ENCODE measurements at regions not wholly inside any gene's neighbourhood (a gene's known extent, or its start where the extent isn't known, plus 50 kb on each side); places are given as distances from the start of the nearest gene placed in this dataset.
"Not testable (repeated sequence)": the region's sequence is repeated elsewhere in the genome, so short reads cannot be mapped to it uniquely, and the experiment has no call there.

DNA sequence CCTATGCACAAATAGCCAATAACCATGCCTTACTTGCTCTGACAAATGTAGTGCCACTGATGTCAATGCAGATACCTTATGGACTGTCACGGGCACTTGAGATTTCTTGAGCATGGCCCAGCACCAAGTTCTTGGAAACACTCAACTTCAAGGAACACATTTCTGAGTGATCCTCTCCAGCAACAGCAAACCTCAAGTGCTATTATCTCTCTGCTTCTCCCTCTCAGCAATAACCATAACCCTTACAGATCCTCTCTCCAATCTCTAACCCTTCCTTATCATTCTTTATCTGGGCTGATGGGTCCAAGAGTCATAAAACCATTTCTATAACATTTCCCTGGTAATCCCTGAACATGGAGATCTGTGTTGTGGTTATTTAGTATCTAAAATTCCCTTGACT is 266.9 kb upstream of the STXBP5 start:
- DNase-seq (ENCODE audit: low read depth), result no peak

DNA sequence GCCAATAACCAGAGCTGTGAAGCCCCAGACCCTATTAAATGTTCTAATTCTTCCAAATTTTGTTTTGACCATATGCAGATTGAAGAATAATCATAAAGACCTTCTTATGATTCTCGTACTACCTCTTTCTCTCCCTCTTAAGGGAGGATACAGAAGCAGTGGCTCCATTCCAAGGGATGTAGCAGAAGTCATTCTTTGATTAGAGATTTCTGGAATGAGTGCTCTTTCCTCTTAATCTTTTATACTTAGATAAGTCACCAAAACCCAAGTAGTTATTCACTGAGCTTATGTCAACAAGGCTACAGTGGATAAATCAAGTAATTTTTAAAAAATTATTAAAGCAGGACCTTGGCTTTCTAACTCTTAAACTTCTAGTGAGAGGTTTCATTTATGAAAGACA is 266.0 kb upstream of the STXBP5 start:
- no peak for DNase-seq (ENCODE audit: low read depth)

DNA sequence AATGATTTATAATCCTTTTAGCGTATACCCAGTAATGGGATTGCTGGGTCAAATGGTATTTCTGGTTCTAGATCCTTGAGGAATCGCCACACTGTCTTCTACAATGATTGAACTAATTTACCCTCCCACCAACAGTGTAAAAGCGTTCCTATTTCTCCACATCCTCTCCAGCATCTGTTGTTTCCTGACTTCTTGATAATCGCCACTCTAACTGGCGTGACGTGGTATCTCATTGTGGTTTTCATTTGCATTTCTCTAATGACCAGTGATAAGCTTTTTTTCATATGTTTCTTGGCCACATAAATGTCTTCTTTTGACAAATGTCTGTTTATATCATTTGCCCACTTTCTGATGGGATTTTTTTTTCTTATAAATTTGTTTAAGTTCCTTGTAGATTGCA is 264.8 kb upstream of the STXBP5 start:
- not testable (repeated sequence) for DNase-seq (ENCODE audit: low read depth)

DNA sequence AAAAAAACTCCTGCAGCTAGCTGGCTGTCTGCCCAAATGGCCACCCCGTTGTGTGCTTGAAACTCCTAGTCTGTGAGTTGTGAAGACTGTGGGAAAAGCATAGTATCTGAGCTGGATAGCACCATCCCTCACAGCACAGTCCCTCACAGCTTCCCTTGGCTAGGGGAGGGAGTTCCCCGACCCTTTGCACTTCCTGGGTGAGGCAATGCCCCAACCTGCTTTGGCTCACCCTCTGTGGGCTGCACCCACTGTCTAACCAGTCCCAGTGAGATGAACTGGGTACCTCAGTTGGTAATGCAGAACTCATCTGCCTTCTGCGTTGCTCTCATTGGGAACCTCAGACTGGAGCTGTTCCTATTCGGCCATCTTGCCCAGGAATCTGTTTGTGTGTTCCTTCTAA is 260.6 kb upstream of the STXBP5 start:
- no peak for DNase-seq (ENCODE audit: low read depth)

DNA sequence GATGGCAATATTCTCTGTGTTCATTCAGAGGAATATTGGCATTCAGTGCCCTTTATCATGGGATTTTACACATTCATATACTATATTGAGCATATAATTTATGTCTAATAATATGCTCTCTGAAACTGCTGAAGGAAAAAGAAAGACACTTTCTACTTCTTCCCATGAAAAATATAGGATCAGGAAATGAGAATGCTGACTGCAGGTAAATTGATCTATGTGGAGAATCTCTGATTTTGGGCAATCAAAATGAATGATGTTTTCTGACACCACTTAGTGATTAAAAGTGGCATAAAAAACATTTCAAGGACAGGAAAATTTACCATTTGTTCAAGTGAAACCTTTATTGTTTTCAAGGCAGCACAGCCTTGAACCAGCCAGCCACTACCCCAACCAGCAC is 260.1 kb upstream of the STXBP5 start:
- no peak for DNase-seq (ENCODE audit: low read depth)

DNA sequence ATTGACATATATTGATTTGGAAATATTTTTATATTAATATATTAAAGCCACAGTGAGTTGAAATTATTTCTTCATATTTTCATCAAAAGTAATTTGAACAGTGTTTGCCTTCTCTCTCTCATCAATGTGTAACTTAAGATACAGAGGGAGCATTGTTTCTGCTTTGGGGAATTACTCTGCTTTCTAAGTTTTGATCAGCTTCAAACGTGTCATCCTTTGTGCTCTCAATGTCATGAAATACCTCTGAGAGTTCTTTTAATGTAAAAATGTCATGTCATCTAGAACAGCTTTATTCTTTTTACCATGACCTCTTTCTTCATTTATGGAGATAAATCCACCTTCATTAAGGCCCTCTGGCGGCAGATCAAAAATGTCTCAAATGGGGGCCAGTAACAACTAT is 259.4 kb upstream of the STXBP5 start:
- no peak for DNase-seq (ENCODE audit: low read depth)

DNA sequence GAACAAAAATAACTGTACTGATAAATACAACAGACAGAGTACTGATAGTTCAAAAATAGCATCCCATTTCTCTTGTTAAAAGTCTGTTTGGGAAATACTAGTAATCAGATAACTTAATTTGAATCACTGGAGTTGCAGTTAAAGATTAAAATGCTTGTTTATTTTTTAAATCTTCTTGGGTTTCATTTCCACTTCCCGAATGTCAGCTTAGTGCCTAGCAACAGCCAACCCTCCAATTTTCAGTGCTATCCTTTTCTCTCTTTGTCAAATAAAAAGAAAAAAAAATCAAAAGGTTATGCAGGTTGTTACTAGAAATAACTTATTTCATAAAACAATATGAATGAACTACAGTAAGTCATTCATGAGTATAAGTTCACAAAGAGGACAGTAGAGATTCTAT is 257.7 kb upstream of the STXBP5 start:
- DNase-seq (ENCODE audit: low read depth), result peak; percentile 30

DNA sequence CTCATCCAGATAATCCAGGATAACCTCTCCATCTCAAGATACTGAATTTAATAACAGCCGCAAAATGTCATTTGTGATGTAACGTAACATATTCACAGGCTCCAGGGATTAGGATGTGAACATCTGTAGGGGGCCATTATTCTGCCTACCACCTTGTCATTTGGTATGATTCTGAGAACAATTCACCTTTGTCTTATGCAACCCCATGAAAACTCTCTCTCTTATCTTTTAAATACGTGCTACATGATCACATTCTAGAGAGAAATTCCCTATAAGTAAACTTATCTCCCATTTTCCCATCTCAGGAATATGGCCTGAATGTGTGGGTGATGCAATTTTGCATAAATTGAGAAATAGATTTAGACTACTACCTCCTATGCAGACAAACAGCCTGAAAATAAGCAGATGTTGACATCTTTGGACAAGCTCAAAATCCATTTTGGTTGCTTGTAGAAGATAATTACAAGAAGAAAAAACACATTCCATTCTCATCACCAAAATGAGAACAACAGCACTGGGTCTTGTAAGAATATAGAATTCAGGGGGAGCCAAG is 255.4 kb upstream of the STXBP5 start:
- DNase-seq (ENCODE audit: low read depth), result no peak

DNA sequence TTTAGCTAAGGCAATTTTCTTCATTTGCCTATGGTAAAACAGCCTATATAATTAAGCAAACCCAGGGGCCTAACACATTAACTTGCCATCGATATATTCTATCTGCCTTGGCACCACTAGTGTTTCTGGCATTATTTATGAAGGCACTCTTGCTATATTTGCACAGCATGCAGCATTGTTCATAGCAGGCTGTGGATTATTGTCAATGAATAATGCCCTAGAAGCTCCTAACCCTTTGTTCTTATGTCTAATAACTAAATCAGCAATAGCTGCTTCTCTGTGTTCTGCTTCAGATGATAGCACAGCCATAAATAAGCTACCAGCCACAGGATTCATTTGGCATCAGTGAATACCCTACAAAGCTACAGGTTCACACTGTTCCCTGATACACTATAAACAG is 254.8 kb upstream of the STXBP5 start:
- DNase-seq (ENCODE audit: low read depth), result no peak

DNA sequence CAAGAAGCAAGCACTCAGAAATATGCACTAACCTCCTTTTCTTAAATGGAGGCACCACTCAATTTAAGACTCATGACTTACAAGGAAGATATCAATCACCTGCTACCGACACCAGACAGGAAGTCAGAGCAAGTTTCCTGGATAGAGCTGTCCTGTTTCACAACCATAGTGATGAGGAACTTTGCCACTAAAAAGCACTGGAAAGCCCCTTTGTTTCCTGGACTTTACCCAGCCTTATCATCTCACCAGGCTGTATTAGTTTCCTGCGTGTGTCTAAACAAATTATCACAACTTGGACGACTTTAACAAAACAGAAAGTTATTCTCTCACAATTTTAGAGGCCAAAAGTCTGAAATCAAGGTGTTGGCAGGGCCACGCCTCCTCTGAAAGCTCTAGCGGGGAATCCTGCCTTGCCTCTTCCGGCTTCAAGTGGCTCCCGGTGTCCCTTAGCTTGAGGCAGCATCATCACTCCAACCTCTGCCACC is 253.8 kb upstream of the STXBP5 start:
- DNase-seq (ENCODE audit: low read depth), result no peak

DNA sequence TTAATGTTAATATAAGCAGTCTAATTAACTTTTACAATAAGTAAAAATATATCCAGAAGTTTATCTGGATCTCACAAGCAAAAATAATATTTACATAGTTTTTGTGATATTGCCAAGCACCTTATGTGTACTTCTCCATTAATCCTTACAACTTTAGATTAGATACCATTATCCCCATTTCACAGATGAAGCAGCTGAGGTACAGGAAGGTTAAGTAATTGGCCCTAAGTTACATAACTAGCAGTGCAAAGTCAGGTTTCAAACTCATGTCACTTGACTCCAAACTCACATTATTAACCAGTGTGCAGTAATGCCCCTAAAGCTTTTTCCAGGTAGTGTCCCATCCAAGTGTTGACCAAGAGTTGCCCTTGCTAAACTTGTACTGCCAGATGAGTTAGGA is 248.6 kb upstream of the STXBP5 start:
- no peak for DNase-seq (ENCODE audit: low read depth)

DNA sequence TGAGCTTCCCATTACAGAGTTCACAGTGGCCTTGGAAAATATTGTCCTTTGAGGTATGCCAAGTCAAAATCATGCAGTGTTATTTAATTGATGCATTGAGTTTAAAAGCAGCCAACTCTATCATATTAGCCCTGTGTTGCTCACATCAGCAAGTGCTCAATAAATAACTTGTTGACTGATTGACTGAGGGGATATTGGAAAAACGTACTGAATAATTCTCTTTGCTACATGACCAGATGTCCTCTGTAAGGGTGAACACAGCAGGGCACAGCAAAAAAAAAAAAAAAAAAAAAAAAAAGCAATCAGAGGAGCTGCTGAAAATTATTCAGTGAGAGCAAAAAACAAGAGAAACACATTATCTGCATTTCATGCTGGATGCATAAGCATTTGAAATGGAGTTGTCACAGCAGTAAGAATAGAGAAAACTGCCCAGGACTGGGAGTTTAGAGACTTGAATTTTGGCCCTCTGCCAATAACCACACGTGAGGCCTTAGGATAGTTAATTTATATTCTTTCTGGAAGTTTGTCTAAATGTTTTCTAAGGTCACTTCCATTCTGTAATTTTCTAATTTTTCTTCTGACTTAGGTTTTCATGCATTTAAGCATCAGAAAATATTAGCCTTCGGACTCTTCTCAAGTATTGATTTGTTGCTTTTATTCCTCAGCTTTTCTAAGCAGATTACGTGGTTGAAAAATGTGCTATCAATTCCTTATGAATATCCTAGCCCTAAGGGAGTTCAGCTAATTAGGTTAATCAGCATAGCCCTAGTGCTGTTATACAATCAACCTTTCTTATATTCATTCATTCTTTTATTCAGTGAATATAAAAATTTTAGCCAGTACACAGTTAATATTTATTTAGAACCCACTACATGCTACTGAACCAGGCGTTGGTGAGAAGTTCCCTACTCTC is 246.8 kb upstream of the STXBP5 start:
- no peak for DNase-seq (ENCODE audit: low read depth)

DNA sequence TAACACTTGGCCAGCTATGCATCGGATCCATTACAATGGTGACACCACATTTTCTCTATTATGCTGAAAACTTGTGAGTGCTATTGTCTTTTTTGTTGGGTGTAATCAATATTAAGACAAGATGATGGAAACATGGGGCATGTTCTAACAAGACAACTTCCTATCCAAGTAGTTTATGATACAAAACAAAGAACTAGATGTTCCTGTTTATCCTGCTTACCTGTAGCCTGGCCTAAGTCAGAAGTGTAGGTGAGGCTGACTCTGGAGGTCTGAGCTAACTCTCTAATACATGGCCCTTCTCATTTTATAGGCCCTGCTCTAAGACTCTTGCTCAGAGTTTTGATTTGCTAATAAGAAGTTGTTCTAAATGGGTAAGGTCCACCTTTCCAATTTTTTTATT is 242.4 kb upstream of the STXBP5 start:
- DNase-seq (ENCODE audit: low read depth), result no peak

DNA sequence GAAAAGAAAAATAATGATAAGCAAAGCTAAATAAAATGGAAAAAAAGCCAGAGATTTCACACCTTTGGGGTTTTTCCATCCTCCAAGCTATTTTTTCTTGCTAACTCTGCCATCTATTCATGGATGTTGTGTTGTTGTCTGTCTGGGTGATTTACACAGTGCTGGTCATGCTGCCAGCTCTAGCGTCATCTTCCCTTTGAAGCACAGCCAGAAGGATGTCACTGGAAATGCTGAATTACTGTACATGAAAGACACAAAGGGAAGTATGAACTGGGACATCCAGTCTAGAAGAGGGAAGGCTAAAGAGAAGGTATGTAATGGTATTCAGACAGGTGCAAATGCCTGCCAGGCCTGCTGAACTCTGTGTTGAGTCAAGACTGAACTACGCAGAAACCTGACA is 241.9 kb upstream of the STXBP5 start:
- DNase-seq (ENCODE audit: low read depth), result no peak

DNA sequence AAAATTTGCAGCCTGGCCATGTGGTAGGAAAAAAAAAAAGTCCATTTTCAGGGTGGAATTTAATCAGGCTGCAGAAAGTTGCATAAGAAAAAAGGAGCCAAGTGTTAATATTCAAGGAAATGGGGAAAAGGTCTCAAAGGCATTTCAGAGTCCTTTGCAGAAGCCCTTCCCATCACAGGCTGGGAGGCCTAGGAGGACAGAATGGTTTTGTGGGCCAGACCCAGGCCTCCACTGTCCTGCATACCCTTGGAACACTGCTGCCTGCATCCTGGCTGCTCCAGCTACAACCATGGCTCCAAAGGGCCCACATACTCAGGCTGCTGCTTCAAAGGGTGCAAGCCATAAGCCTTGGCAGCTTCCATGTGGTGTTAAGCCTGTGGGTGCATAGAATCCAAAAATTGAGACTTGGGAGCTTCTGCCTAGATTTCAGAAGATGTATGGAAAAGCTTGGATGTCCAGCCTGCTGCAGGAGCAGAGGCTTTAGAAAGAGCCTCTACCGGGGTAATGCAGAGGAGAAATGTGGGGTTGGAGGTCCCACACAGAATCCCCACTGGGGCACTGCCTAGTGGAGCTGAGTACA is 239.0 kb upstream of the STXBP5 start:
- DNase-seq (ENCODE audit: low read depth), result no peak

DNA sequence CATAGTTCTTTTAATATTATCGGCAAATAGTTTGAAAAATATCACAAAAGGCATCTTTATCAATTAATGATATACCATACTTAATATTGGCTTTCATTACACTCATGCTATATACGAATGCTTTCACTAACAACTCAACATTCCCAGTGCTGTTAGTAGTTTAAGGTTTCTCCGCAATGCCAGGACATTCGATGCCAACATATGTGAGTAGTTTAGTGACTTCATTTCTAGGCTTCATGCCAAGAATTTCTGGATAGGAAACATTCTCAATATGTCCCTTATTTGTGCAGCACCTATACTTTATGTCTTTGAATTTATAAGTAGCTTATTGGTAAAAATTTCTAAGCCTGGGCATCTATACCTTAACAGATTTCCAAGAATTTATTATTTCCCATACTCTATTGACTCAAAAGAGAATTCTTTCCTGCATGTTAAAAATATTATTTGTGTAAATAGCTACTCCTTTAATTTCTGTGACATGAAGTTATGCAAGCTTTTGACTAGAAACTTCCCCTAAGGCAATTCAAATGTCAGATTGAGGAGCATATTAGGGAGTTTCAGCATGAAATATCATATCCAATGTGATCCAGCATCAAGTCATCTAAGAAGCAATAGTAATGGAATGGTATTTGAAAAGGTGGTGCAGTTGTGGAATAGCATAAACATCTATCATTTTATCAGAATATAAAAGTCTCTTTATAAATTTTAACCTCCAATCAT is 236.0 kb upstream of the STXBP5 start:
- peak; percentile 87 for DNase-seq (ENCODE audit: low read depth)

DNA sequence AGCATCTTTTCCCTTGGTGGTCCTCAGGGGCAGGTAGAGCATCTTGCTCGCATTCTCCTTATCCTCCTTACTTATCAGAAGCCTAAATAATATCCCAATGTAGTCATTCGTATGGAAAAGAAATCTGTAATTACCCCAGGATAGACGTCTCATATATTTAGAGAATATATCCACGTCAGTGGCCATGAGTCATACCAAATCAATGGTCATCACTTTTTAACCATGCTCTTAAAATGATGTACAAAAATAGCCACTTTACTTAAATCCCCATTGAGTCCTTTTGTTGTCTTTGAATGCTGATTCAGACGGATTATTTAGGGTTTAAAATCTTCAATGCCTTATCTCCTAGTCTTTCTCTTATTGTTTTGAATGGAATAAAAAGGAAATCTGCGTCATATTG is 231.7 kb upstream of the STXBP5 start:
- no peak for DNase-seq (ENCODE audit: low read depth)

DNA sequence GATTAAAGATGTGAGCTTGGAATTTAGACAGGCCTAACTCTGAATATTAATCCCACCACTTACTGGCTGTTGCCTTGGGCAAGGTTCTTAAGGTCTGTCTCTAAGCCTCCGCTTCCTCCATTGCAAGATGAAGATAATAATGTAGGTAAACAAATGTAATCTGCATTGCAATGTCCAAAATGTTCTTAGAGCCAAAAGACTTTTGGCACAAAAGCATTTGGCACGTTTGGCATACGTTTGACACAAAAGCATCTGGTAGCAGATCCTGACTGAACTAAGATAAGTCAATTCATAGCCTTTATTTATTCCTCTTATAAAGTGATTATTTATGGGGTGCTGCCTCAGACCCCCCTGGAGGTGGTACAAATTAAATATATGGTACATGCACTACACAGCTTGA is 229.9 kb upstream of the STXBP5 start:
- DNase-seq (ENCODE audit: low read depth), result no peak

DNA sequence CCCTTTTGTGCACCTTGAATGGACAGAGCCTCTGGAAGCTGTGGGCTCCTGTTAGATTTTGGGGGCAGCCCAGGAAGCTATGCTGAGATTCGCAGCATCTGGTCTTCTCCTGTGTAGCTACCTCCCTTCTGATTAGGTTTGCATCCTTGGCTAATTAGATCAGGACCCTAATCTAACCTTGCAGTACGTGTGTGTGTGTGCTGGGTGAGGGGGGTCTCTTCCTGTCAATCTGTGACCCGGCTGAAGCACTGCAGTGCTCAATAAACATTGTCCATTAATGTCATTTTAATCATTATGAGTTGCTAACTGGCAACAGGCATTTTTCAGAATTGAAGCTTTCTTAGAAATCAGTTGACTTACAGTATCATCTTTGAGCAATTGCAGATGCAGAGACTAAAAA is 229.1 kb upstream of the STXBP5 start:
- DNase-seq (ENCODE audit: low read depth), result no peak

DNA sequence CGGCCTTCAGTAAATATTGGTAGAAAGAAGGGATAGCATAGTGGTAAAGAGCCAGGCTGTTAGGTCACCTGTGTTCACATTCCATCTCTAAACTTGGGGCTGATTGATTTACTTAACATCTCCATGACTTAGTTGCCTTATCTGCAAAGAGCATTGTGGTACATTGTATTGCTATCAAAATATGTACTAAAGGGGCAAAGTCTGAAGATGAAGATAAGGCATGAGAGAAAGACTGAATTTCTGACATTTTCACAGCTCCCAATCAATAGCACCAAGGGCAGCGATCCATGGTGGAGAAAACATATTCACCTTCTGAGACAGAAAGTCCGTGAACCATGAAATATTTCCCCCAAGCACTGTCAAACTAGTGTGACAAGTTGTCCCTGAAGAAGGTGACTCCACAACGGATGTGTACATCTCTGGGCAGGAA is 223.3 kb upstream of the STXBP5 start:
- DNase-seq (ENCODE audit: low read depth), result no peak

DNA sequence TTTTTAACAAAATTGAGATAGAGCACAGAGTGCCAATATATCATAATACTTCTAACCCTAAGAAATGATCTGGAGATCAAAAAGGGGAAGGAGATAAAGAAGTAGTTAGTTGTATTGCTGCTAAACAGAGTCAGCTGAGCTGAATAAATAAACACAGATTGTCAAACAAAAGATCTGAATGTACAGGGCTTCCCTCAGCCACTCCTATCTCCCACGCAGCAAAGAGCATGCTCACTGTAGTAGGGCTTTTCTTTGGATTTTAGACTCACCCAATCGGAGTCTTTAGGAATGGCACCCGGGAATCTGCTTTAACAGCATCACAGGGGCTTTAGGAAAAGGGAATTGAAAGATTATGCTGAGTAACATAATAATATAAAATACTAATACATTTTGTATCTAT is 222.2 kb upstream of the STXBP5 start:
- DNase-seq (ENCODE audit: low read depth), result no peak

DNA sequence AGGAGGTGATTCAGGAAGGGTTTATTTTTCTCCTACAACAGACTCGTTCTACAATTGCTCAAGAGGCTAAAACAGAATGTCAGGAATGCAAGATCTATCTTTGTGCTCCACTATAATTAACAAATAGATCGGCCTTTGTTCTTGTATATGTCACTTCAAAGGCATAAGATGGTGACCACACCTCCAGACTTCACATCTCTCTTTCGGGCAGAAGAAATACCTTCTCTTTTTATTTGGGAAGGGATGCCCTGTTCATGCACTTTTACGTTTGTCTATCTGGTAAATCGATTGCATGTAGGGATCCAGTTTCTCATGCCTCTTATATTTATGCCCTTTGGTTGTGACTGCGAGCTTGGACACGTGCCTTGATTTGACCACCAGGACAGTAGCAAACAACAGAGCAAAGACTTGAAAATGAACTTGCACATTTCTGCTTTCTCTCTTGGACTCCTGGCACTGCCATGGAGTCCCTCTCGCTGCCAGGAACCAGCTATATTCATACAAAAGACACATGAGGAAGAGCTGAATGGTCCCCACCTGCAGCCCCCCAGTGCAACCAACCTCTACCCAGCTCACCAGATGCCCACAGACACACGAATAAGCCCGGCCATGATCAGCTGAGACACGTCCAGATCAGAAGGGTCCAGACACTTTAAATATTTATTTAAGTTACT is 219.8 kb upstream of the STXBP5 start:
- DNase-seq (ENCODE audit: low read depth), result peak; percentile 14

All from fibroblast of gingiva (primary cell).